ENCODE measurements at regions not wholly inside any gene's neighbourhood (a gene's known extent, or its start where the extent isn't known, plus 50 kb on each side); places are given as distances from the start of the nearest gene placed in this dataset.
"Not testable (repeated sequence)": the region's sequence is repeated elsewhere in the genome, so short reads cannot be mapped to it uniquely, and the experiment has no call there.

- DNase-seq (ENCODE audit: low spot score) = no peak
Measured at GRCh38 chr9:38342532-38342931, 50.0 kb upstream of the ALDH1B1 start.

GRCh38 chr9:38342096-38342495 lies 50.4 kb upstream of the ALDH1B1 start:
- peak; percentile 39 for DNase-seq (ENCODE audit: low spot score)

GRCh38 chr9:38339496-38339895 lies 53.0 kb upstream of the ALDH1B1 start:
- DNase-seq (ENCODE audit: low spot score) = peak; percentile 86

- peak; percentile 87 for DNase-seq (ENCODE audit: low spot score)
Measured at GRCh38 chr9:38339087-38339486, 53.4 kb upstream of the ALDH1B1 start.

GRCh38 chr9:38338342-38339018 lies 54.0 kb upstream of the ALDH1B1 start:
- no peak for DNase-seq (ENCODE audit: low spot score)

- DNase-seq (ENCODE audit: low spot score) = no peak
Measured at GRCh38 chr9:38337706-38338264, 54.7 kb upstream of the ALDH1B1 start.

- no peak for DNase-seq (ENCODE audit: low spot score)
Measured at GRCh38 chr9:38337181-38337580, 55.3 kb upstream of the ALDH1B1 start.

GRCh38 chr9:38336341-38336740 lies 56.2 kb upstream of the ALDH1B1 start:
- no peak for DNase-seq (ENCODE audit: low spot score)

- no peak for DNase-seq (ENCODE audit: low spot score)
Measured at GRCh38 chr9:38335686-38336085, 56.8 kb upstream of the ALDH1B1 start.

- DNase-seq (ENCODE audit: low spot score) = no peak
Measured at GRCh38 chr9:38334234-38334633, 58.3 kb upstream of the ALDH1B1 start.

GRCh38 chr9:38333047-38333446 lies 59.5 kb upstream of the ALDH1B1 start:
- DNase-seq (ENCODE audit: low spot score) = no peak

- DNase-seq (ENCODE audit: low spot score) = no peak
Measured at GRCh38 chr9:38332625-38333024, 59.9 kb upstream of the ALDH1B1 start.

GRCh38 chr9:38331141-38331540 lies 61.4 kb upstream of the ALDH1B1 start:
- no peak for DNase-seq (ENCODE audit: low spot score)

GRCh38 chr9:38329968-38330367 lies 62.5 kb upstream of the ALDH1B1 start:
- no peak for DNase-seq (ENCODE audit: low spot score)

- no peak for DNase-seq (ENCODE audit: low spot score)
Measured at GRCh38 chr9:38328765-38329164, 63.7 kb upstream of the ALDH1B1 start.

- no peak for DNase-seq (ENCODE audit: low spot score)
Measured at GRCh38 chr9:38326122-38326521, 66.4 kb upstream of the ALDH1B1 start.

GRCh38 chr9:38324213-38324612 lies 68.3 kb upstream of the ALDH1B1 start:
- not testable (repeated sequence) for DNase-seq (ENCODE audit: low spot score)

GRCh38 chr9:38322937-38323336 lies 69.6 kb upstream of the ALDH1B1 start:
- no peak for DNase-seq (ENCODE audit: low spot score)

GRCh38 chr9:38319496-38320173 lies 72.9 kb upstream of the ALDH1B1 start:
- no peak for DNase-seq (ENCODE audit: low spot score)

GRCh38 chr9:38318759-38319495 lies 73.6 kb upstream of the ALDH1B1 start:
- DNase-seq (ENCODE audit: low spot score) = no peak

GRCh38 chr9:38316166-38316780 lies 76.2 kb upstream of the ALDH1B1 start:
- no peak for DNase-seq (ENCODE audit: low spot score)

GRCh38 chr9:38315085-38315595 lies 77.4 kb upstream of the ALDH1B1 start:
- DNase-seq (ENCODE audit: low spot score) = no peak

All from AG08395 (cell line).